Left ventricle myocardium inferior (tissue), 1 donor: ENCODE measurements at regions not wholly inside any gene's neighbourhood (a gene's known extent, or its start where the extent isn't known, plus 50 kb on each side); places are given as distances from the start of the nearest gene placed in this dataset.
"Not testable (repeated sequence)": the region's sequence is repeated elsewhere in the genome, so short reads cannot be mapped to it uniquely, and the experiment has no call there.

Source experiments
- DNase-seq: peaks from one replicate; pipeline ENCODE4 v3.0.0-alpha.2; 2020
- H3K27ac ChIP-seq: fragments of 200-600 bp; replicated peaks from 2 replicates; pipeline ENCODE4 v1.8.0; 2021
- H3K27me3 ChIP-seq: fragments of 200-600 bp; 2 replicates; pipeline ENCODE4 v1.8.0; 2021; ENCODE audit warnings: low read depth
- H3K36me3 ChIP-seq: fragments of 200-600 bp; 2 replicates; pipeline ENCODE4 v1.8.0; 2021
- H3K4me1 ChIP-seq: fragments of 200-600 bp; 2 replicates; pipeline ENCODE4 v1.8.0; 2021
- H3K4me3 ChIP-seq: fragments of 200-600 bp; 2 replicates; pipeline ENCODE4 v1.8.0; 2021; ENCODE audit warnings: mild to moderate bottlenecking, moderate library complexity
- H3K9me3 ChIP-seq: fragments of 200-600 bp; replicated peaks from 2 replicates; pipeline ENCODE4 v1.8.0; 2021
- intact Hi-C: fragments of 100-400 bp; cut with micrococcal nuclease; formaldehyde crosslinking; loops from one replicate; pipeline ENCODE4 v1.11.0; 2022
- TF ChIP-seq, protein P1 (sequence below): fragments of 200-600 bp; IDR thresholded peaks from 2 replicates; pipeline ENCODE4 v1.8.0; 2021; ENCODE audit warnings: antibody characterized with exemption, mild to moderate bottlenecking, borderline replicate concordance
- donor health status: DM: no; HTN: yes; CAD: no; lungs with severe emphysema.

DNA sequence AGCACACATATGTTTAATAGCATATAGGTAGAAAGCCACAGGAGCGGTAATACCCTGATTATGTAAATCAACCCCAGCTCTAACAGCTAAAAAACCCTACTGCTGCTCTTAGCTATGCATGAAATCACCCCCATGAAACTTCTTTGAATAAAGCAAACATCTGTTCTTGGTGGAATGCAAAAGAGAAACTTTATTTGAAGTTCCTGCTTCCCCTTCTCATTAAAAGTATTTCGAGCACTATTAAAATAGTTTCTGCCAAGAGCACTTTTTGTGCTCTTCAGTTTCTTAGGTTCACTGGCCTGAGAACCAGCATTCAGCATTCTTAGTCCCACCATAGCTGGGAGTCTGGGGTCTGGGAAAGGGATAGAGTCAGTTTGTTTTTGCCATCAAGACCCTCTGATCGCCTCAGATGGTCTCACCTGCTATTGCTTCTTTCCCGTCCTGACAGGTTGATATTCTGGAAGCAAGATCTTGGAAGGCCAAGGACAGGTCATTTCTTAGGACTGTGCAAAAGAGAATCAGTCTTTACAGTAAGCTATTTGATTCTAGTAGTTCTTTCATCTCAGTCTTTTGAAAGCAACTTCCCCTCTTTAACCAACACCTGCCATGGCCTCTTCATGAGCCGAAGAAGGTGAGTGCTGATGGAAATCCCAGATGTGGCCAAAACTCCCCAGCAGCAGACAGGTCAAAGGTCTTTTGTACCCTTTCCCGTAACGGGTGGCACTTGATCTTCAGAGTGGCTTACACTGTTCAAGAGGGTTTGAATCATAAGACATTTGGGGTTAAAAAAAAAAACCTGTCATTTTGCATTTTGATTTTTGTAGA lies 76.5 kb upstream of the TMEM170B start:
- intact Hi-C loops: no loop called here
- H3K27ac ChIP-seq: no peak overlapping the region
- TF ChIP-seq, protein P1, sequence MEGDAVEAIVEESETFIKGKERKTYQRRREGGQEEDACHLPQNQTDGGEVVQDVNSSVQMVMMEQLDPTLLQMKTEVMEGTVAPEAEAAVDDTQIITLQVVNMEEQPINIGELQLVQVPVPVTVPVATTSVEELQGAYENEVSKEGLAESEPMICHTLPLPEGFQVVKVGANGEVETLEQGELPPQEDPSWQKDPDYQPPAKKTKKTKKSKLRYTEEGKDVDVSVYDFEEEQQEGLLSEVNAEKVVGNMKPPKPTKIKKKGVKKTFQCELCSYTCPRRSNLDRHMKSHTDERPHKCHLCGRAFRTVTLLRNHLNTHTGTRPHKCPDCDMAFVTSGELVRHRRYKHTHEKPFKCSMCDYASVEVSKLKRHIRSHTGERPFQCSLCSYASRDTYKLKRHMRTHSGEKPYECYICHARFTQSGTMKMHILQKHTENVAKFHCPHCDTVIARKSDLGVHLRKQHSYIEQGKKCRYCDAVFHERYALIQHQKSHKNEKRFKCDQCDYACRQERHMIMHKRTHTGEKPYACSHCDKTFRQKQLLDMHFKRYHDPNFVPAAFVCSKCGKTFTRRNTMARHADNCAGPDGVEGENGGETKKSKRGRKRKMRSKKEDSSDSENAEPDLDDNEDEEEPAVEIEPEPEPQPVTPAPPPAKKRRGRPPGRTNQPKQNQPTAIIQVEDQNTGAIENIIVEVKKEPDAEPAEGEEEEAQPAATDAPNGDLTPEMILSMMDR: no peak
- DNase-seq: no peak
- H3K9me3 ChIP-seq: peaks cover 7% of the 10 kb centered on the region
- H3K4me1 ChIP-seq: peaks cover 15% of the 10 kb centered on the region
- no peak overlapping the region for H3K4me3 ChIP-seq
- H3K36me3 ChIP-seq: no peaks in the 10 kb centered on the region
- no peaks in the 10 kb centered on the region for H3K27me3 ChIP-seq

GRCh38 chr6:11460001-11460668 lies 77.4 kb upstream of the TMEM170B start:
- Histone ChIP-seq H3K36me3 (no peaks in the 10 kb centered on the region), H3K4me1 (peaks cover 15% of the 10 kb centered on the region), H3K9me3 (peaks cover 7% of the 10 kb centered on the region), H3K27ac (no peak overlapping the region), H3K4me3 (no peak overlapping the region), H3K27me3 (no peaks in the 10 kb centered on the region)
- TF ChIP-seq, protein P1: peak; percentile 32
- DNase-seq: no peak
- intact Hi-C loops: no loop called here

- H3K4me1 ChIP-seq: peaks cover 15% of the 10 kb centered on the region
- intact Hi-C loops: no loop called here
- no peak for DNase-seq
- H3K36me3 ChIP-seq: no peaks in the 10 kb centered on the region
- no peaks in the 10 kb centered on the region for H3K27me3 ChIP-seq
- H3K27ac ChIP-seq: peak overlapping the region; percentile 10
- TF ChIP-seq, protein P1: no peak
- peaks cover 7% of the 10 kb centered on the region for H3K9me3 ChIP-seq
- no peak overlapping the region for H3K4me3 ChIP-seq
These were observed 78.4 kb upstream of the TMEM170B start for GRCh38 chr6:11459079-11459610.

DNA sequence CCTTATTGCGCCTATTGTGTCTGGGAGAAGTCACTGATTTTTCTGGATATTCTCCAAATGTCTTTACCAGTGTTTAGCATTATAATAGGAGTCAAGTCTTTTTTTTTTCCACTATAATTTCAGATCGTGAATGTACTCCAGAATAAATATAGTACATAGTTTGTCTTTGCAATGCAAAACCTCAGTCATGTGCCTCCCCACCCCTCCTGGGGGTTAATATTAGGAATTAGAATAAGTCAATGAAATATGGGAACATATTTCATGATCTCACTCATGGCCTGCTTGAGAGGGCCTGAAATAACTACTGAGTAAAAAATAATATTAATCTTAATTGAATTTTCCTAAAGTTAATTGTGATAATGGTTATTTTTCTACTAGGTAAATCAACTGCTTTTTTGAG lies 79.0 kb upstream of the TMEM170B start:
- Histone ChIP-seq H3K27ac (peak overlapping the region; percentile 10), H3K9me3 (peaks cover 7% of the 10 kb centered on the region), H3K4me3 (no peak overlapping the region), H3K4me1 (peaks cover 15% of the 10 kb centered on the region), H3K36me3 (no peaks in the 10 kb centered on the region), H3K27me3 (no peaks in the 10 kb centered on the region)
- DNase-seq: no peak
- TF ChIP-seq, protein P1: no peak
- intact Hi-C loops: no loop called here

DNA sequence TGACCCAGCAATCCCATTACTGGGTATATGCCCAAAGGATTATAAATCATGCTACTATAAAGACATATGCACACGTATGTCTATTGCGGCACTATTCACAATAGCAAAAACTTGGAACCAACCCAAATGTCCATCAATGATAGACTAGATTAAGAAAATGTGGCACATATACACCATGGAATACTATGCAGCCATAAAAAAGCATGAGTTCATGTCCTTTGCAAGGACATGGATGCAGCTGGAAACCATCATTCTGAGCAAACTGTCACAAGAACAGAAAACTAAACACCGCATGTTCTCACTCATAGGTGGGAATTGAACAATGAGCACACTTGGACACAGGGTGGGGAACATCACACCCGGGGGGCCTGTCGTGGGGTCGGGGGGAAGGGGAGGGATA lies 80.1 kb upstream of the TMEM170B start:
- H3K27me3 ChIP-seq, H3K9me3 ChIP-seq, H3K4me3 ChIP-seq, H3K27ac ChIP-seq, DNase-seq, H3K36me3 ChIP-seq, intact Hi-C loops: not testable (repeated sequence)
- peaks cover 15% of the 10 kb centered on the region for H3K4me1 ChIP-seq

GRCh38 chr6:11452106-11452505 lies 85.4 kb upstream of the TMEM170B start:
- DNase-seq, H3K27ac ChIP-seq, H3K4me1 ChIP-seq, H3K4me3 ChIP-seq, H3K36me3 ChIP-seq, H3K9me3 ChIP-seq, intact Hi-C loops: not testable (repeated sequence)
- H3K27me3 ChIP-seq: peaks cover 12% of the 10 kb centered on the region
